Hepatocyte (in vitro differentiated cells): ENCODE measurements at regions not wholly inside any gene's neighbourhood (a gene's known extent, or its start where the extent isn't known, plus 50 kb on each side); places are given as distances from the start of the nearest gene placed in this dataset.

Experiments used
- EZH2 ChIP-seq: fragments of 200-600 bp; sonication (generic); IDR thresholded peaks from 2 replicates; pipeline ENCODE4 v1.6.1; 2016; ENCODE audit warnings: antibody characterized with exemption, mild to moderate bottlenecking, borderline replicate concordance
- EZH2phosphoT487 ChIP-seq: fragments of 200-600 bp; sonication (generic); IDR thresholded peaks from one replicate; pipeline ENCODE4 v1.6.1; 2018; ENCODE audit warnings: antibody characterized with exemption, mild to moderate bottlenecking, low read depth, moderate library complexity; ENCODE audit not compliant: unreplicated experiment, severe bottlenecking
- TF ChIP-seq, protein P1 (sequence below): fragments of 200-600 bp; sonication (generic); IDR thresholded peaks from 2 replicates; pipeline ENCODE4 v1.5.1; 2016; ENCODE audit warnings: antibody characterized with exemption, mild to moderate bottlenecking; ENCODE audit not compliant: poor library complexity

- TF ChIP-seq, protein P1, sequence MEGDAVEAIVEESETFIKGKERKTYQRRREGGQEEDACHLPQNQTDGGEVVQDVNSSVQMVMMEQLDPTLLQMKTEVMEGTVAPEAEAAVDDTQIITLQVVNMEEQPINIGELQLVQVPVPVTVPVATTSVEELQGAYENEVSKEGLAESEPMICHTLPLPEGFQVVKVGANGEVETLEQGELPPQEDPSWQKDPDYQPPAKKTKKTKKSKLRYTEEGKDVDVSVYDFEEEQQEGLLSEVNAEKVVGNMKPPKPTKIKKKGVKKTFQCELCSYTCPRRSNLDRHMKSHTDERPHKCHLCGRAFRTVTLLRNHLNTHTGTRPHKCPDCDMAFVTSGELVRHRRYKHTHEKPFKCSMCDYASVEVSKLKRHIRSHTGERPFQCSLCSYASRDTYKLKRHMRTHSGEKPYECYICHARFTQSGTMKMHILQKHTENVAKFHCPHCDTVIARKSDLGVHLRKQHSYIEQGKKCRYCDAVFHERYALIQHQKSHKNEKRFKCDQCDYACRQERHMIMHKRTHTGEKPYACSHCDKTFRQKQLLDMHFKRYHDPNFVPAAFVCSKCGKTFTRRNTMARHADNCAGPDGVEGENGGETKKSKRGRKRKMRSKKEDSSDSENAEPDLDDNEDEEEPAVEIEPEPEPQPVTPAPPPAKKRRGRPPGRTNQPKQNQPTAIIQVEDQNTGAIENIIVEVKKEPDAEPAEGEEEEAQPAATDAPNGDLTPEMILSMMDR: no peak
- TF ChIP-seq EZH2 (no peak), EZH2phosphoT487 (no peak)
Observed at GRCh38 chr1:227449741-227450441, 113.5 kb upstream of the ZNF678 start.
